ENCODE measurements at regions not wholly inside any gene's neighbourhood (a gene's known extent, or its start where the extent isn't known, plus 50 kb on each side); places are given as distances from the start of the nearest gene placed in this dataset.

DNA sequence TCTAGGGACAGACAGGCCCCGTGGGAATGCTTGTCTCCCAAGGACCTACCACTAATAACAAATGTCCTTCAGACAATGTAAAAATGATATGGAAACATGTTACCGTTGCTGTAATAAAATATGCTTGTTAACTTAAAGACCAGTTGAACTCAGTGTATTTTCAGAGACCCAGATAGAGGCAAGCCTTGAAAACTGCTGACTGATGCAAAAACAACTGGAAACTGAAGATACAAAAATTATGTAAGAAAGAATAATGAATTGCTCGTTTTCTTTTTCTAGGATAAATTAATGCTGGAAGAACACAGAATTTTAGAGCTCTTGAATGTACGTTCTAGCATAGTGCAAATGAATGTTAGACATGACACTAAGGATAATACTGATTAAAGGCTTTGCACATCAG is 311.5 kb upstream of the MAN1A1 start:
- TF ChIP-seq CTCF (IDR thresholded peaks at IDR 0.05; ENCODE audit: poor library complexity, severe bottlenecking) (no peak), SMC3 (conservative IDR thresholded peaks at IDR 0.05; ENCODE audit: poor library complexity) (no peak), EP300 (conservative IDR thresholded peaks at IDR 0.05; ENCODE audit: poor library complexity, severe bottlenecking) (no peak), EZH2 (IDR thresholded peaks at IDR 0.05; ENCODE audit: borderline replicate concordance, insufficient read depth, low read length, poor library complexity, severe bottlenecking) (no peak), TAF1 (IDR thresholded peaks at IDR 0.05; ENCODE audit: low read depth) (no peak)
- TF ChIP-seq, protein P1, sequence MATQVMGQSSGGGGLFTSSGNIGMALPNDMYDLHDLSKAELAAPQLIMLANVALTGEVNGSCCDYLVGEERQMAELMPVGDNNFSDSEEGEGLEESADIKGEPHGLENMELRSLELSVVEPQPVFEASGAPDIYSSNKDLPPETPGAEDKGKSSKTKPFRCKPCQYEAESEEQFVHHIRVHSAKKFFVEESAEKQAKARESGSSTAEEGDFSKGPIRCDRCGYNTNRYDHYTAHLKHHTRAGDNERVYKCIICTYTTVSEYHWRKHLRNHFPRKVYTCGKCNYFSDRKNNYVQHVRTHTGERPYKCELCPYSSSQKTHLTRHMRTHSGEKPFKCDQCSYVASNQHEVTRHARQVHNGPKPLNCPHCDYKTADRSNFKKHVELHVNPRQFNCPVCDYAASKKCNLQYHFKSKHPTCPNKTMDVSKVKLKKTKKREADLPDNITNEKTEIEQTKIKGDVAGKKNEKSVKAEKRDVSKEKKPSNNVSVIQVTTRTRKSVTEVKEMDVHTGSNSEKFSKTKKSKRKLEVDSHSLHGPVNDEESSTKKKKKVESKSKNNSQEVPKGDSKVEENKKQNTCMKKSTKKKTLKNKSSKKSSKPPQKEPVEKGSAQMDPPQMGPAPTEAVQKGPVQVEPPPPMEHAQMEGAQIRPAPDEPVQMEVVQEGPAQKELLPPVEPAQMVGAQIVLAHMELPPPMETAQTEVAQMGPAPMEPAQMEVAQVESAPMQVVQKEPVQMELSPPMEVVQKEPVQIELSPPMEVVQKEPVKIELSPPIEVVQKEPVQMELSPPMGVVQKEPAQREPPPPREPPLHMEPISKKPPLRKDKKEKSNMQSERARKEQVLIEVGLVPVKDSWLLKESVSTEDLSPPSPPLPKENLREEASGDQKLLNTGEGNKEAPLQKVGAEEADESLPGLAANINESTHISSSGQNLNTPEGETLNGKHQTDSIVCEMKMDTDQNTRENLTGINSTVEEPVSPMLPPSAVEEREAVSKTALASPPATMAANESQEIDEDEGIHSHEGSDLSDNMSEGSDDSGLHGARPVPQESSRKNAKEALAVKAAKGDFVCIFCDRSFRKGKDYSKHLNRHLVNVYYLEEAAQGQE (IDR thresholded peaks at IDR 0.05; ENCODE audit: borderline replicate concordance), result no peak

All from neural cell (in vitro differentiated cells).